Cardiac fibroblast (primary cell): ENCODE measurements at regions not wholly inside any gene's neighbourhood (a gene's known extent, or its start where the extent isn't known, plus 50 kb on each side); places are given as distances from the start of the nearest gene placed in this dataset.

Experiments used
- DNase-seq, 2 donors: peaks; one replicate each; pipeline versions ENCODE4 v3.0.0 to v3.0.0-alpha.2; 2010; ENCODE audit warnings: low read depth in 2 of 2
- H3K4me3 ChIP-seq, 2 donors: replicated peaks in 1 of 2; 1 replicate in 1 of 2; 2 replicates in 1 of 2; pipeline ENCODE4 v1.5.1; 2011; ENCODE audit warnings: low read depth in 2 of 2, low read length in 2 of 2, mild to moderate bottlenecking in 2 of 2, moderate library complexity in 1 of 2
- TF ChIP-seq, protein P1 (sequence below): IDR thresholded peaks from one replicate; pipeline ENCODE4 v1.5.1; 2011; ENCODE audit warnings: low read depth, mild to moderate bottlenecking, low read length, inconsistent platforms

DNA sequence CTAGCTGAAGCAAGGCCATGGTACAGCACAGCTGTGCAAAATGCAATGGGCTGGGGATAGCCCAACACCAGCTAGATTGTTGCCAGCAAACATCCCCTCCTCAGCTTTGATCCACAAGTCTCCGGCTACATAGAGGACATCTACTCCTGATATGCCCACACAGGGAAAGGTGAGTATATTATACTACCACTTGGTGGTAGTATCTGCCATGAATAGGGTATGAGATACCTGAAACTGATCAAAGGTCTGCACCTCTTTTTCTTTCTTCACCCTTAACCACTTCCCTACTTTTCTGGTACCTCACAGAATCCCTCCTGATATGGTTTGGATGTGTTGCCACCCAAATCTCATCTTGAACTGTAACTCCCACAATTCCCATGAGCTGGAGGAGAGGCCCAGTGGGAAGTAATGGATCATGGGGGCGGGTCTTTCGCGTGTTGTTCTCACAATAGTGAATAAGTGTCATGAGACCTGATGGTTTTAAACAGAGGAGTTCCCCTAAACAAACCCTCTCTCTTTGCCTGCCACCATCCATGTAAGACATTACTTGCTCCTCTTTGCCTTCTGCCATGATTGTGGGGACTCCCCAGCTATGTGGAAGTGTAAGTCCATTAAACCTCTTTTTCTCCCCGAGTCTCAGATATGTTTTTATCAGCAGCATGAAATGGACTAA, 279.6 kb downstream of the TXNL1 start:
- no peak overlapping the region for H3K4me3 ChIP-seq
- peak in 1 of 2 donors; percentile 4 for DNase-seq
- TF ChIP-seq, protein P1, sequence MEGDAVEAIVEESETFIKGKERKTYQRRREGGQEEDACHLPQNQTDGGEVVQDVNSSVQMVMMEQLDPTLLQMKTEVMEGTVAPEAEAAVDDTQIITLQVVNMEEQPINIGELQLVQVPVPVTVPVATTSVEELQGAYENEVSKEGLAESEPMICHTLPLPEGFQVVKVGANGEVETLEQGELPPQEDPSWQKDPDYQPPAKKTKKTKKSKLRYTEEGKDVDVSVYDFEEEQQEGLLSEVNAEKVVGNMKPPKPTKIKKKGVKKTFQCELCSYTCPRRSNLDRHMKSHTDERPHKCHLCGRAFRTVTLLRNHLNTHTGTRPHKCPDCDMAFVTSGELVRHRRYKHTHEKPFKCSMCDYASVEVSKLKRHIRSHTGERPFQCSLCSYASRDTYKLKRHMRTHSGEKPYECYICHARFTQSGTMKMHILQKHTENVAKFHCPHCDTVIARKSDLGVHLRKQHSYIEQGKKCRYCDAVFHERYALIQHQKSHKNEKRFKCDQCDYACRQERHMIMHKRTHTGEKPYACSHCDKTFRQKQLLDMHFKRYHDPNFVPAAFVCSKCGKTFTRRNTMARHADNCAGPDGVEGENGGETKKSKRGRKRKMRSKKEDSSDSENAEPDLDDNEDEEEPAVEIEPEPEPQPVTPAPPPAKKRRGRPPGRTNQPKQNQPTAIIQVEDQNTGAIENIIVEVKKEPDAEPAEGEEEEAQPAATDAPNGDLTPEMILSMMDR = no peak

GRCh38 chr18:56353663-56354260, 284.6 kb downstream of the TXNL1 start:
- no peak overlapping the region for H3K4me3 ChIP-seq
- no peak for DNase-seq
- TF ChIP-seq, protein P1 = no peak

GRCh38 chr18:56351911-56352500, 286.4 kb downstream of the TXNL1 start:
- H3K4me3 ChIP-seq = no peak overlapping the region
- TF ChIP-seq, protein P1 = no peak
- DNase-seq = no peak

- TF ChIP-seq, protein P1 = no peak
- DNase-seq = no peak
Measured at GRCh38 chr18:56337507-56337906, 300.9 kb downstream of the TXNL1 start.

GRCh38 chr18:56333839-56334238, 304.6 kb downstream of the TXNL1 start:
- TF ChIP-seq, protein P1 = no peak
- DNase-seq = peak in 1 of 2 donors; percentile 16
- no peak overlapping the region for H3K4me3 ChIP-seq

More at GRCh38 chr18:56337507-56337906, 300.9 kb downstream of the TXNL1 start:
- H3K4me3 ChIP-seq = no peak overlapping the region

DNA sequence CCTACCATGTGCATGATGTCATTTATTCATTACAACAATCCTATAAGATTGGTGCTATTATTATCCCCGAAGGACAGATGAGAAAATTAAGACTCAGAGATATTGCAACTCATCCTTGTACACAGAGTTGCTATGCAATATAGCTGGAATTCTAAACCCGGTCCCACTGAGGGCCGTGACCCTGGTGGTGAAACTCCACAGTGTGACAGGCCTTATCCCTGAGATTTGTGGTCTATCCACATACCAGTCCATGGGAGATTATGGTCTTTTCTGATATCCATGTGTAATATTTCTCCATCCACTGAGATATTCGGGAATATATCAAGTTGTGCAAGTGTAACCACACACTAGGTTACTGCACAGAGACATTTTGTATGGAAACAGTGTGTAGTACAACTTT, 305.2 kb downstream of the TXNL1 start:
- H3K4me3 ChIP-seq = no peak overlapping the region
- no peak for DNase-seq
- TF ChIP-seq, protein P1 = no peak
